CD1c-positive myeloid dendritic cell (primary cell): ENCODE measurements at regions not wholly inside any gene's neighbourhood (a gene's known extent, or its start where the extent isn't known, plus 50 kb on each side); places are given as distances from the start of the nearest gene placed in this dataset.

ENCODE experiments used
- DNase-seq: peaks from one replicate; pipeline ENCODE4 v3.0.0-alpha.2; 2016; ENCODE audit errors: extremely low spot score

DNA sequence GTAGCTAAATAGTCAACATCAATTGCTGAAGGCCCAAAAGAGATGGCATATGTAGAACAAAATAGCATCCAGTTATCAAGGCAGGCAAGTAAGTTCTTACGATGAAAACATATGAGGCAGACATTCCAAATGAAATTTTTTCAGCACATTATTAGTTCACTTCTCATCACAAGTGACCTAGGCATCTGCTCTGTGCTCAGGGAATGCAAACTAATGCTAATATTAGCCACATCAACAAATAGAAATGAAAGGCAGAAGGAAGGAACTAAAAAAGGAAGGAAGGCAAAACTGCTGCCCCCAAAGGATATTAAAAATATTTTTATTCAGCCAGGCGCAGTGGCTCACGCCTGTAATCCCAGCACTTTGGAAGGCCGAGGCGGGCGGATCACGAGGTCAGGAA, 51.2 kb upstream of the ROCK1 start:
- DNase-seq = no peak

DNA sequence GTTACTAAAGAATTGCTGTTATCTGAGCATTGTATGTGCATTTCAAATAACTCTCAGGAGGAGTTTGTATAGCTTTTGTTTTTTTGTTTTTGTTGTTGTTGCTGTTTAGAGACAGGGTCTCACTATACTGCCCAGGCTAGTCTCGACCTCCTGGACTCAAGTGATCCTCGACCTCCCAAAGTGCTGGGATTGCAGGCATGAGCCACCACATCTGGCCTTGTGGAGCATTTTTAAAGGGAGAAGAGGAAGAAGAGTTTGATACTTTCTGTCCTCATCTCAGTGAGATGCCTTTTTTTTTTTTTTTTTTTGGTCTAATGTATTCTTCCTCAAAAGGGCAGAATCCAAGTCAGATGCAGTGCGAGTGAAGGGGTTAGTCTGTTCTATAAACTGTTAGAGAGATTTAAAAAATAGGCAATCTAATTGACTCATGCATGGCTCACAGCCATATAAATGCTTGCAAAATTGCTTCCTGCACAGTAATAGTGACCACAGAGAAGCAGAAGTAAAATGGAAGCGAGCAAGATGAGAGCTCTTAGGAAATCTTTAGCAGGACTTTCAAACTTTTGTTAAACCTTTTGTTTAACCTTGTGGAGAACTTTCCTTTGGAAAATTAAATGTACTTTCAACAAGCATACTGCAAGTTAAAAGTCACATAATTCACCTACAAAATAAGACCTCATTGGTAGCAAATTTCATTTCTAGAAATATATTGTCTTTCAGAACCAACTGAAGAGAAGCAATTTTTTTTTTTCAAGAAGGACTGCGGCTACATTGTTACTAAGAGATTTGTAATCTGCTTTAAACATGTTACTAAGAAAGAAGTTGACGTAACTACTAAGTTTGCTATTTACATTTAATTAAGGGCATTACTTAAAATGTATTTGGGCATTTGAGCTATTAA, 52.3 kb upstream of the ROCK1 start:
- DNase-seq = peak; percentile 93

DNA sequence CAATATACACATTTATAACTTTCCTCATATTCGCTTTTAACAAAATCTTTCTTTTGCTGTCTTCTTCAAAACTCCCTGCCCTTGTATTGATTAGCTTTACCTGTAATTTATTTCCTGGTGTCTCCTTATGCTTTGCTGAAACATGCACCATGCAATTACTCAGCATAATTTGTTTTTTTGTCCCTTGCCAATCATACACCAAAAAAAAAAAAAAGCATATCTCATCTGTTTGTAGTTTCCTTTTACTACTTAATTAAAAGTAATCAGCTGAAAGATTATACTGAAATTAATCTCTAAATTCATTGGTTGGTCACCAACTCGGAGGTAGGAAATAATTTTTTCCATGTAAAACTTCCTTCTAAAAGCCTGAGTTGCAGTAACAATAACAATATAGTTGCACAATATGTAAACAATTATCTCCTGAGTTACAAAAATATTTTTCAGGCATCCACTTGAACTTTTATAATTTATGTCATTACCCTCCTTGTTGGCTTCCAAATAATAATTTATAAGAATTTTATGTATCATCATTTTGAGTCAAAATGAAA, 53.0 kb upstream of the ROCK1 start:
- DNase-seq = peak; percentile 75

DNA sequence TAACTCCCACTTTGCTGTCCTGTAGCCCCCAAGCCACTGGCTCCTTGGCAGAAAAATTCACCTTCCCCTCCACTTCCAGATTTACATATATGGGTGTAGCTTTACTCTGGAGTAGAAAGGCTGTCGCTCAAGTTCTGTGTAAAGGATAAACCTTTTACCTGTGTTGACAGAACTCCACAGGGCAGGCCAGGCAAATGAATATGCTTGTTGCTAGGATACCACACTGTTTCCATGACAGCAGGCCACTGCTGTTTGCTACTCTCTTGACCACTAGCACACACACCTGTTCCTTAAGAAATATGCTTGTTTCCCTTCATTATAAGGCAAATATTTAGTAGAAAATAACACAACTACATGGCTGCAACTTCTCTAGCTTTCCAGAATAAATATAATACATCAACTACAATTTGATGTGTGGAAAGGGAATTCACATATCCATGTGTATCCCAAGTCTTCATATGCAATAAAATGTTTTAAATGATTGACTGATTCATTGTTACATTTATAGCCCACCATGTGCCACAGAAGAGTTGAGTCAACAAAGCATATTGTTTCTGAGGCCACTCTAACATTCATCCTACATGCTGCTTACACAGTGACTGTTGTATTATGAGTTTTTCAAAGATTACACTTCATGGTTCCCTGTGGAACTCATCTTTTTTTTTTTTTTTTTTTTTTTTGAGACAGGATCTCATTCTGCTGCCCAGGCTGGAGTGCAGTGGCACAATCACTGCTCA, 56.2 kb upstream of the ROCK1 start:
- no peak for DNase-seq

GRCh38 chr18:21168880-21169279, 57.3 kb upstream of the ROCK1 start:
- no peak for DNase-seq

DNA sequence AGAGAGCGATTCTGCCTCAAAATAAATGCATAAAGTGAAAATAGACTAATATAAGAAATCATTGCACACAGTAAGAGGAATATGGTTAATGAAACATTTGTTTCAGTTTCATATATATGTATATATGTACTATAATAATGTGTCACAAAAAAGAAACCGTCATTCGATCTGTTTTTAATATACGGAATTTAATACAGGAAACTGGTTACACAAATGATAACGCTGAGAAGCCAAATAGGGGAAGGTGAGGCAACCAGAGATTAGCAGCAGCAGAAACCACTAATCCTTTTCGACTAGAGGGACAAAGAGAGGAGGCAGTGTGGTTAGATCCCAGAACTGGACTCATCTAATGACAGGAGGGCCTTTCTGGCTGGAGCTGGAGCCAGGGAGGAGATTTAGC, 64.2 kb upstream of the GREB1L start:
- DNase-seq = peak; percentile 11

DNA sequence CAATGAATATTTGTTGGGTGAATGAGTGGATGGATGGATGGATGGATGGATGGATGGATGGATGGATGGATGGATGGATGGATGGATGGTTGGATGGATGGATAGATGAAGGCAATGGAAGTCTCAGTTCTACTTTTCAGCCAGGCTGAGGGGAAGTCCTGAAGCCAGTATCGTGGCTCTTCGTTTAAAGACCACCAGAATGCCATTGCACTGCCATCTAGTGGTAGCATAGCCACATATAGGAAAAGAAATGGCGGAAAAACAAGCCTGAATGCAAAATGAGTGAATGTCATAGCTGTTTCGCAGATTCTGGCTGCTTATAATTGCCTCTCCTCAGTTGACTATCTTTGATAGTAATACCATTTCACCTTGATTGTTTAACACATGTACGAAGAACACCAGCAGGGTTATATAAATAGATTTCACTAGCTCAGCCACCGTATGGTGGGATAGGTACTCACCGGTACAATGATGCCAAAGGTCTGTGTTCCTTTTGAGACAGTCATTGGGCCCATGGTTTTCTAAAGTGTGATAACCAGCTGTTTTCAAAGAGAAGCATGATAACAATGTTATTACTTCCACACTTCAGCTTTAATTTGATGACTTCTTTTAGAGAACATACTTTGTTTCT, 62.3 kb upstream of the GREB1L start:
- peak; percentile 76 for DNase-seq

DNA sequence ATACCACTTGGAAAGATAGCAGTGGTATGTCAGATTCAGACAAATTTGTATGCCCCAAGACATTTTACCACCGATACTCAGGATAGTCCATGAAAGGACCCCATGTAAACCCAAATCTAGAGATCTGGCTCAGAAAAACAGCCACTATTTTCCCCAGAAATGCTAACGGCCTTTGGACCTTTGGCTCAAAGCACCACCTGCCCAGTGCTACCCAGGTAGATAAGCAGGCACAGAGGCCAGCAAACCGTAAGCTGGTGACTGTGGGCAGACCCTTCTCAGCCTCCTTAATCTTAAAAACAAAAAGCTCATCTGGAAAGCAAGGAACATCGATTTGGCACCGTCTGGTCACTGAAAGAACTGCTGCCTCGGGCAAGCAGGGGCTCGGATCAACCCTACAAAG, 61.4 kb upstream of the GREB1L start:
- DNase-seq = no peak

GRCh38 chr18:21181766-21182165, 60.3 kb upstream of the GREB1L start:
- DNase-seq = peak; percentile 48

GRCh38 chr18:21183670-21184069, 58.4 kb upstream of the GREB1L start:
- no peak for DNase-seq

GRCh38 chr18:21184396-21184996, 57.5 kb upstream of the GREB1L start:
- no peak for DNase-seq

GRCh38 chr18:21187886-21188285, 54.1 kb upstream of the GREB1L start:
- no peak for DNase-seq

DNA sequence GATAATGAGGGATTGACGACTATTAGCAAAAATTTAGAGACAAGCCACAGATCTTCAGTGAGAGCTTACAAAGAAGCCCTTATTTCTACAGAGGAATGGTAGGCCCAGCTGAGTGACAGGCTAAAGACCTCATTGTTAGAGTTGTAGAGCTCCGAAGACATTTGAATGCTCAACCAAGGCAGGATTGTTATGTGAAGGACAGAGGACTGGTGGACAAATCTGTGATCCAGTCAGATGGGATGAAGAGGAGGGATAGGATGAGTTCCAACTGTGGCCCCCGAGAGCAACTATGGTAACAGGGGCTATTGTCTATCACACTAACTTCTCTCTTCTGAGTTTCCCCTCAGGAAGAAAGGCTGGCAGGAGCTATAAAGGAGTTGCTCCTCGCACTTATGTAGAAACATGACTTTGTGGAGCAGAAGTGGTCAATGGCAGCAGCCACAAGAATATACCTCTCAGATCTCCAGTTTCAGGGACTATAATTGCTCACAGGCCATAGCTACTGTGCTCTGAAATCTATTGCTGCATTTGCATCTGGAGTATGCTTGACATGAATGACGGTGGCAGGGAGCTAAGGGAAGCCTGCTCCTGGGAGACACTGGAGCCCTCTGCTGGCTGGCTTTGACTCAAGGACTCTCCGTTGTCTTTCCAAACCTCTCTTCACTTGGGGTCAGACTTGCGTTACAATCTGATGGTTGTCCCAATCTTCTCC, 50.3 kb upstream of the GREB1L start:
- peak; percentile 42 for DNase-seq
